HUES64 (cell line): ENCODE measurements at regions not wholly inside any gene's neighbourhood (a gene's known extent, or its start where the extent isn't known, plus 50 kb on each side); places are given as distances from the start of the nearest gene placed in this dataset.
"Not testable (repeated sequence)": the region's sequence is repeated elsewhere in the genome, so short reads cannot be mapped to it uniquely, and the experiment has no call there.

ENCODE experiments used
- H3K27ac ChIP-seq: 2 replicates; pipeline ENCODE4 v1.7.0; 2013; ENCODE audit warnings: low read depth, low read length, inconsistent platforms
- H3K27me3 ChIP-seq: 2 replicates; pipeline ENCODE4 v1.6.1; 2013; ENCODE audit warnings: mild to moderate bottlenecking, low read length; ENCODE audit not compliant: insufficient read depth
- H3K36me3 ChIP-seq: 2 replicates; pipeline ENCODE4 v1.6.1; 2013; ENCODE audit warnings: mild to moderate bottlenecking, low read length; ENCODE audit not compliant: insufficient read depth
- H3K4me1 ChIP-seq: 2 replicates; pipeline ENCODE4 v1.6.1; 2013; ENCODE audit warnings: mild to moderate bottlenecking, low read length, moderate library complexity; ENCODE audit not compliant: insufficient read depth
- H3K4me3 ChIP-seq: 2 replicates; pipeline ENCODE4 v1.5.1; 2013; ENCODE audit warnings: mild to moderate bottlenecking, low read length, moderate library complexity
- H3K9ac ChIP-seq: 2 replicates; pipeline ENCODE4 v1.6.1; 2013; ENCODE audit warnings: mild to moderate bottlenecking, low read depth, low read length
- H3K9me3 ChIP-seq: 2 replicates; pipeline ENCODE4 v1.6.1; 2013; ENCODE audit warnings: low read depth, low read length; ENCODE audit not compliant: insufficient read depth
- WGBS: fragments of 150-250, 120-280 bp; methylation state at CpG from one replicate; pipeline ENCODE4 v1.1.7; 2013; ENCODE audit warnings: missing lambda C conversion rate; 5-methylcytosine and 5-hydroxymethylcytosine counted together

DNA sequence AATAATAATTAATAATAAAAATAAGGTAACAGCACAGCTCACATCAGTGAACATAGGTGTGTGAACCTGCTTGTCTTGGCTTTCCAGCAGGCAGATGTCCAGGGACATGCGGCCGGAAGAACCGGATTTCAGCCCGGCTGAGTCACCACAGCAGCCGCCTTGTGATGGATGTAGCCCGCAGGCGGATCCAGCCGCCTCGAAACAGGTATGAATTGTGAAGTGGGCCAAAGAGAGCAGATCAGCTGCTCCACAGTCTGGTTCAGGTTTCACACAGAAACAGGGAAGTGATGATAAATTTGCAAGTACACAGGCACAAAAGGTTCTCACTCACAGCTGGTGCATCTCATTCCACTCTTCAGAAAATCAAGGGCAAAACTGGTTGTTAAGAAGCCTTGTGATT, 55.1 kb downstream of the ID4 start:
- H3K4me3 ChIP-seq: no peak overlapping the region
- 97% methylated on average over 9 of the region's 9 CpGs for WGBS

DNA sequence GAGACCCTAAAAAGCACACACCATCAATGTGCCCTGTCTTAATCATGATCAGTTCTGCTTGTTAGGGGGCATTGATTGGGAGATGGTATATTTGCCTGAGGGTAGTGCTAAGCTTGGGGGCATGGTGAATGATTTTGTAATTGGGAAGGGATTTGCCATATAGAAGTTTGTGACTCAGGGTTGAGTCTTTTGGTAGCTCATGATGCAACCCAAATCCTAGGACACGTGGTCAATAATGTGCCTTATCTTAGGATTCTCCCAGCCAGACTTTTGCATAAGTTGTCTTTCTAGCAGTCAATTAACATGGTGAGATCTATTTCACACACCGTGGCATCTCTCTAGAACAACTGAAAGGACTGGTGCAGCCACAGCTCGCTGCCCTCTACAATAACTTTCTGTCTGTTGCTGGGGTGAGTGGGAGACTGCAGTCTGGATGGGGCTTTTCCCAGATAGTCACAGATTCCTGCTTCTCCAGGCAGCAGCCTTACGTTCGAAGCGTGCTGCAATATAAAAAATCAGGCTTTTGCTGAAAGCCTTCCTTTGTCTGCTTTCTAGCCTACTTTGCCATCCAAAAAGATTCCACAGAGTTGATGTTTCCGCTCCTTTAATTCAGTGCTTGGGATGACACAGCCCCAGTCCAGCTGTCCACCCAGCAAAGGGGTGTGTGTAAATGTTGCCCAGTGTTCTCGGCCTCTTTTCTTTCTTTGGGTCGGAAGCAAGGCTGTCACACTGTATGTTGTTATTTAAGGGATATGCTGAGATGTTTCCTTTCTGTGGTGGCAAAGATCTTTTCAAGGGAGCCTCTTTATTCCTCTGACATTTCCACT, 58.9 kb downstream of the ID4 start:
- Histone ChIP-seq H3K4me1 (no peaks in the 10 kb centered on the region), H3K27me3 (no peaks in the 10 kb centered on the region), H3K4me3 (no peak overlapping the region), H3K36me3 (no peaks in the 10 kb centered on the region), H3K9ac (no peak overlapping the region), H3K27ac (no peak overlapping the region), H3K9me3 (no peaks in the 10 kb centered on the region)
- WGBS: 94% methylated on average over 8 of the region's 9 CpGs

More for the DNA sequence above, 55.1 kb downstream of the ID4 start:
- H3K27ac ChIP-seq: no peak overlapping the region
- no peaks in the 10 kb centered on the region for H3K36me3 ChIP-seq
- H3K9me3 ChIP-seq: peaks cover 2% of the 10 kb centered on the region; the same call in 1 of the 2 replicates
- no peaks in the 10 kb centered on the region for H3K27me3 ChIP-seq
- H3K9ac ChIP-seq: no peak overlapping the region
- H3K4me1 ChIP-seq: no peaks in the 10 kb centered on the region

DNA sequence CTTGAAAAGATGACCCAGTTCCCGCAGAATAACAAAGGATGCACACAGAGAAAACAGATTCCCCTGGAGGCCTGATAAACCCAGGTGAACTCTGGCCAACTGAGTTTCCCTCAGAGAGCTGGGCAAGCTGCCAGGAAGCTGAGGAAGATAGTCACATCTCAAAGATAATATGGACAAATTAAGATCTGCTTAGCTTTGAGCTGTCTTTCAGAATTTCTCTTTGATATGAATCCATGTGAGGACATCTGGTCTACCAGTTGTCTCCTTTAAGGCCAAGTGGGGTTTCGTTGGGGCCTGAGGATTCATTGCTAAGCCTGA, 59.5 kb downstream of the ID4 start:
- Histone ChIP-seq H3K4me3 (no peak overlapping the region), H3K9me3 (no peaks in the 10 kb centered on the region), H3K36me3 (no peaks in the 10 kb centered on the region), H3K4me1 (no peaks in the 10 kb centered on the region), H3K9ac (no peak overlapping the region), H3K27me3 (no peaks in the 10 kb centered on the region), H3K27ac (no peak overlapping the region)
- 93% methylated on average over 2 of the region's 2 CpGs for WGBS

DNA sequence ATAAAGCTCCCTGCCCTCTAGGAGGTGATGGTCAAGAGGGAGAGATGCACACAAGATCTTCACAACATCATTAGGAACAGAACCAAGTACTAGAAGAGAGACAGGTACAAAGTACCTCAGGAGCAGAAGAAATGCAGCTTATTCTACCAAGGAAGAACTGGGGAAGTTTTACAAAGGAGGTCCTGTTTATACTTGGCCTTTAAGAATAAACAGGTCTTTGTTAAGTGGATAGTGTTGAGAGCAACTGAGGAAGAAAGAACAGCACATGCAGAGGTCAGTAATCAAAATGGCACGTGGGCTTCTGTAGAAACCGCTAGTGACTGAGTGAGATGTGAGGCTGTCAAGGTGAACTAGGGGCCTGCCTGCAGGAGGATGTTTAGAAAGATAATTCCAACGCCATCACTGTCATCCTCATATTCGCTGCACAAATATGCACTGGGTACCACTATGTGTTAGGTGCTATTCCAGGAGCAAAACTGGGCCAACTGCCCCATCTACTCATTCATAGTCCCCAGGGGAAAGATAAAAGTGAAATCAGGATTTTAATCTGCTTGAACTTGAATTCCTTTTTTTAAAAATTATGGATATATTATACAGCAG, 61.1 kb downstream of the ID4 start:
- no peaks in the 10 kb centered on the region for H3K27me3 ChIP-seq
- no peaks in the 10 kb centered on the region for H3K9me3 ChIP-seq
- H3K36me3 ChIP-seq: no peaks in the 10 kb centered on the region
- 67% methylated on average over 4 of the region's 4 CpGs for WGBS
- no peak overlapping the region for H3K9ac ChIP-seq
- no peak overlapping the region for H3K27ac ChIP-seq
- H3K4me3 ChIP-seq: no peak overlapping the region
- H3K4me1 ChIP-seq: no peaks in the 10 kb centered on the region

DNA sequence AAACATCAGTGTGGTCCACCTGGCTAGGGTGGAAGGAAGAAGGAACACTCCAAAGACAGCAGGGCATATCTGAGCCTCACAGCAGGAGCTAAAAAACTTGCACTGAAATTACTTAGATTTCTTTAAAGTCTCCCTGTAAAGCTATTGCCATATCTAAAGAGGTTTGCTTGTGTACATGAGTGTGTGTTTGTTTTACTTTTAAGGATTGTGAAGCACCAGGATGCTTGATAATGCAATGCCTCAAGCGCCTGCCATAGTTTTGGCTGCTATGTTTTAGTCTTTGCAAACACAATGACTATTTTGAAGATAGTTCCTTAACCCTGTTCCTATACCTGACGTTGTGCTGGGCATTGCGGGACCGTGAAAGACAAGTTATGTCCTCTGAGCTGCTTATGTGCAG, 65.0 kb downstream of the ID4 start:
- WGBS: 95% methylated on average over 4 of the region's 4 CpGs
- H3K9ac ChIP-seq: no peak overlapping the region
- no peak overlapping the region for H3K4me3 ChIP-seq
- H3K27ac ChIP-seq: no peak overlapping the region
- H3K9me3 ChIP-seq: no peaks in the 10 kb centered on the region
- H3K27me3 ChIP-seq: no peaks in the 10 kb centered on the region
- 0 out of 2 replicates have a peak, but pooled peaks cover 5% of the 10 kb centered on the region for H3K4me1 ChIP-seq
- no peaks in the 10 kb centered on the region for H3K36me3 ChIP-seq

DNA sequence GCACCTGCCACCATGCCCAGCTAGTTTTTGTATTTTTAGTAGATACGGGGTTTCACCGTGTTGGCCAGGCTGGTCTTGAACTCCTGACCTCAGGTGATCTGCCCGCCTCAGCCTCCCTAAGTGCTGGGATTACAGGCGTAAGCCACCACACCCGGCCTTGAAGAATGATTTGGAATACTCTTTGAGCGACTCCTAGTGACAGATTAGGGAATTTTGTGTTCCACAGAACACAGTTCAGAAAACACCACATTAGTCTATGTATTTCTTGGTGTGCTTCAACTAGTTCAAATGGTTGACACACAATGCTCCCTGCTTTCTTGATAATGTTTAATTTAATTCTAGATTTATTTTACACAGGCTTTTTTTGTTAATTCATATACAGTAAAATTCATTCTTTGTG, 67.2 kb downstream of the ID4 start:
- not testable (repeated sequence) for H3K27me3 ChIP-seq, H3K4me3 ChIP-seq, H3K4me1 ChIP-seq, H3K9me3 ChIP-seq, H3K9ac ChIP-seq, H3K36me3 ChIP-seq, H3K27ac ChIP-seq
- 79% methylated on average over 5 of the region's 6 CpGs for WGBS

DNA sequence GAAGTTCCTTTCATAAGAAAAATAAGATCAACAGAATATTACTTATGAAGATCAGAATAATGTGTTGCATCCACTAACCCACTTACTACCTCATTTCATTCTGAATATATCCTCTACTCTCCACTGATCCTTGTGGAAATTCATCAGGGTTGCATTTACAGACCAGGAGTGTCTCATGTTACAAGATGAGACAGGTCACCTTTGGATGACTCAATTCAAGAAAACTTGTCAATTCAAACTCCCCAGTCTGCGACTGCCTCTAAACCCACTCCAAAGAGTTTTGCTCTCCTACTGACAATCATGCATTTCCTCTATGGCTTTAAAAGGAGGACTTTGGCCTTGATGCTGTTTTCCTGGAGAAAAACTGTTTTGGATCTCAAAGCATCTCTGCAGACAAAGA, 68.4 kb downstream of the ID4 start:
- 70% methylated on average over 1 of the region's 1 CpG for WGBS
- Histone ChIP-seq H3K27me3 (no peaks in the 10 kb centered on the region), H3K4me3 (no peak overlapping the region)

DNA sequence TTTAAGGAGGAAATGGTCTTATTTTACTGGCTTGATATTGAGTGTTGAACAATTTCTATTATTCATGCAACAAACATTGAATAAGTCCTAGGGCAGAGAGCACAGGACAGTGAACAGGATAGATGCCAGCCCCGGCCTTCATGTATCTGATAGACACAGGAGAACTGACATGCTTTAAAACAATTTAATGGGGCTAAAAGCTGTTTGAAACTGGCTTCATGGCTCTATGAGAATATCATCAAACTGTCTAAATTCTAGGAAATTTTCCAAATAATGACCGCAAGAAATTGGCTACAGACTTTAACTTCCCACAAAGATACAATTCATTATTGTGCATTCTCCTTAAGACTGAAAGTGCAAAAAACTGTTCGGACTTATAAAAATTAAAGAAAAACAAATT, 69.0 kb downstream of the ID4 start:
- Histone ChIP-seq H3K9me3 (no peaks in the 10 kb centered on the region), H3K27ac (no peak overlapping the region), H3K9ac (no peak overlapping the region), H3K4me3 (no peak overlapping the region), H3K4me1 (peaks cover 7% of the 10 kb centered on the region; the same call in 1 of the 2 replicates), H3K27me3 (no peaks in the 10 kb centered on the region), H3K36me3 (no peaks in the 10 kb centered on the region)
- 97% methylated on average over 2 of the region's 3 CpGs for WGBS

More for the DNA sequence above, 68.4 kb downstream of the ID4 start:
- Histone ChIP-seq H3K27ac (no peak overlapping the region), H3K4me1 (peaks cover 7% of the 10 kb centered on the region; the same call in 1 of the 2 replicates), H3K9me3 (no peaks in the 10 kb centered on the region), H3K9ac (no peak overlapping the region), H3K36me3 (no peaks in the 10 kb centered on the region)

DNA sequence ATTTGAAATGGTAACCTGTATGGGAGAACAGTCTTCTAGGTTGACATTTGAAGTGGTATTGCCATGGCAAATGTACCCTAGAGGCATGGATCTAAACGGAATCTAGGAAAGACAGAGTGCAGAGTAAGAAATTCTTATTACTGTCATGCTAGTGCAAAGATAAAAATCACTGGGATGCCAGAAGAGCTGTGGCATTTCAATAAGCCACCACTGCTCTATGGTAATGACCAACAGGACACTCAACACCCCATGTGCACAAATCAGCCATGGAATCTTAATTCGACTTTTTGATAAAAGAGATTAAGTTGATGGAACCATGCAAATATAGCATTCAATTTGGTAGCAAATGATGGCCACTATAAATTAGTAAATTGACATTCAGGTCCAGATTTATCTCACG, 74.1 kb downstream of the ID4 start:
- Histone ChIP-seq H3K4me3 (no peak overlapping the region), H3K36me3 (no peaks in the 10 kb centered on the region), H3K27me3 (no peaks in the 10 kb centered on the region), H3K4me1 (peaks cover 3% of the 10 kb centered on the region; the same call in 1 of the 2 replicates), H3K9me3 (no peaks in the 10 kb centered on the region), H3K27ac (no peak overlapping the region), H3K9ac (no peak overlapping the region)
- WGBS: 91% methylated on average over 3 of the region's 3 CpGs

DNA sequence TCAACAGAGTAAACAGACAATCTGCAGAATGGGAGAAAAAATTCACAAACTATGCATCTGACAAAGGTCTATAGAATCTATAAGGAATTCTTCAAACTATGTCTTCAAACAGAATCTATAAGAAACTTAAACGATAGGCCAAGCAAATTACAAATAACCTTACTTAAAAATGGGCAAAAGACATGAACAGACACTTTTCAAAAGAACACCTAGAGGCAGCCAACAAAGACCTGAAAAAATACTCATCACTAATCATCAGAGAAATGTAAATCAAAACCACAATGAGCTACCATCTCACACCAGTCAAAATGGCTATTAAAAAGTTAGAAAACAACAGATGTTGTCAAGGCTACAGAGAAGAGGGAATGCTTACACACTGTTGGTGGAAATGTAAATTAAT, 81.3 kb downstream of the ID4 start:
- Histone ChIP-seq H3K9me3 (peaks cover 4% of the 10 kb centered on the region; the same call in 1 of the 2 replicates), H3K27ac (no peak overlapping the region), H3K9ac (no peak overlapping the region), H3K4me1 (0 out of 2 replicates have a peak, but pooled peaks cover 5% of the 10 kb centered on the region), H3K4me3 (no peak overlapping the region), H3K36me3 (no peaks in the 10 kb centered on the region), H3K27me3 (no peaks in the 10 kb centered on the region)
- WGBS: 91% methylated on average over 1 of the region's 1 CpG

DNA sequence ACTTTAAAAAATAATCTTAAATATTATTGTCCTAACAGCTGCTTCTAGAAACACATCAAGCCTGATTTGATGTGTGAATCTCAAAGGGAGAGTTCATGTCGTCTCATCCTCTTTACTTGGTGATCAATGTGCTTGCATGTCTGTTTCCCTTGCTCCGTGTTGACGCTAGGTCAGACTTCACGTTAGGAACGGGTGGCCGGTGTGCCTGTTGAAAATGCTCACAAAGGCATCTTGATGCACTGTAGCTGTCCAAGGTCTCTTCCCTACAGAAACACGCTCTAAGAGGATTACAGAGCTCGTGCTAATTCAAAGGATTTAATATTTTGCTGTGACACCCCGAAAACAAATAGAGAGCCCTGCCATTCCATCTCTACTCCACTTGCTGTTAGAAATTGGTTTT, 84.6 kb downstream of the ID4 start:
- peaks cover 4% of the 10 kb centered on the region; the same call in 1 of the 2 replicates for H3K9me3 ChIP-seq
- no peak overlapping the region for H3K9ac ChIP-seq
- WGBS: 92% methylated on average over 9 of the region's 9 CpGs
- no peak overlapping the region for H3K4me3 ChIP-seq
- H3K27me3 ChIP-seq: peaks cover 4% of the 10 kb centered on the region; the same call in 1 of the 2 replicates
- 0 out of 2 replicates have a peak, but pooled peaks cover 5% of the 10 kb centered on the region for H3K4me1 ChIP-seq
- no peak overlapping the region for H3K27ac ChIP-seq
- no peaks in the 10 kb centered on the region for H3K36me3 ChIP-seq
